IMR-90 (cell line): ENCODE measurements at regions not wholly inside any gene's neighbourhood (a gene's known extent, or its start where the extent isn't known, plus 50 kb on each side); places are given as distances from the start of the nearest gene placed in this dataset.

Experiments used
- ATAC-seq: fragments of 200-7000 bp; cut with Tn5 transposase; 2 replicates; pipeline ENCODE4 v1.9.1; 2020; ENCODE audit warnings: low read depth, mild to moderate bottlenecking, moderate library complexity
- BruUV-seq: library from RNA; stranded (reverse); fragments of 400-500 nt; replicated peaks from 2 replicates; lab custom pipeline; 2021; lab: Mats Ljungman, UMichigan
- CTCF ChIA-PET: fragments of 300-600 bp; formaldehyde crosslinking; extraction: SDS; loops from one replicate; lab custom pipeline; 2021; ENCODE audit warnings: antibody characterized with exemption; lab: Yijun Ruan, JAX
- POLR2A ChIA-PET: fragments of 300-600 bp; sonication (Branson Sonifier 250); formaldehyde crosslinking; loops from one replicate; lab custom pipeline; 2022; ENCODE audit warnings: antibody characterized with exemption; ENCODE audit not compliant: unreplicated experiment; lab: Charles Lee
- DNase-seq: peaks from one replicate; pipeline ENCODE4 v3.0.0; 2013
- H2AFZ ChIP-seq: replicated peaks from 2 replicates; pipeline ENCODE3; 2013; ENCODE audit warnings: low read length, mild to moderate bottlenecking; ENCODE audit not compliant: poor library complexity
- H2AK5ac ChIP-seq: 2 replicates; pipeline ENCODE4 v1.6.1; 2013; ENCODE audit warnings: low read depth, low read length, inconsistent platforms
- H2AK9ac ChIP-seq: replicated peaks from 2 replicates; pipeline ENCODE3; 2013; ENCODE audit warnings: mild to moderate bottlenecking, low read depth, low read length, moderate library complexity; ENCODE audit not compliant: poor library complexity
- H2BK120ac ChIP-seq: 2 replicates; pipeline ENCODE4 v1.6.1; 2013; ENCODE audit warnings: low read depth, low read length, inconsistent platforms
- H2BK15ac ChIP-seq: 3 replicates; pipeline ENCODE4 v1.6.1; 2013; ENCODE audit warnings: low read depth, low read length, inconsistent platforms
- H2BK20ac ChIP-seq: 2 replicates; pipeline ENCODE4 v1.6.1; 2013; ENCODE audit warnings: low read depth, mild to moderate bottlenecking, inconsistent platforms, low read length, moderate library complexity
- H2BK5ac ChIP-seq: 2 replicates; pipeline ENCODE4 v1.6.1; 2013; ENCODE audit warnings: mild to moderate bottlenecking, low read depth, low read length, inconsistent platforms; ENCODE audit not compliant: poor library complexity, severe bottlenecking
- H3K14ac ChIP-seq: replicated peaks from 2 replicates; pipeline ENCODE4 v1.6.1; 2013; ENCODE audit warnings: low read depth, low read length, inconsistent platforms
- H3K18ac ChIP-seq: 2 replicates; pipeline ENCODE4 v1.6.1; 2013; ENCODE audit warnings: low read depth, low read length, control low read depth
- H3K23ac ChIP-seq: 2 replicates; pipeline ENCODE4 v1.6.1; 2013; ENCODE audit warnings: low read depth, low read length, inconsistent platforms
- H3K27ac ChIP-seq: 2 replicates; pipeline ENCODE4 v1.5.1; 2013; ENCODE audit warnings: mild to moderate bottlenecking, control low read depth, low read length; ENCODE audit not compliant: insufficient read depth
- H3K27me3 ChIP-seq: 2 replicates; pipeline ENCODE4 v1.6.1; 2013; ENCODE audit warnings: low read length; ENCODE audit not compliant: control insufficient read depth, insufficient read depth
- H3K36me3 ChIP-seq: 2 replicates; pipeline ENCODE4 v1.6.1; 2013; ENCODE audit warnings: low read length, mixed read lengths; ENCODE audit not compliant: control insufficient read depth, insufficient read depth
- H3K4ac ChIP-seq: 2 replicates; pipeline ENCODE4 v1.6.1; 2013; ENCODE audit warnings: low read depth, low read length, inconsistent platforms
- H3K4me1 ChIP-seq: 2 replicates; pipeline ENCODE4 v1.6.1; 2013; ENCODE audit warnings: low read length, mixed read lengths; ENCODE audit not compliant: control insufficient read depth, insufficient read depth
- H3K4me2 ChIP-seq: 2 replicates; pipeline ENCODE4 v1.6.1; 2013; ENCODE audit warnings: low read depth, mild to moderate bottlenecking, control low read depth, low read length, moderate library complexity
- H3K4me3 ChIP-seq: 2 replicates; pipeline ENCODE4 v1.5.1; 2013; ENCODE audit warnings: low read depth, mild to moderate bottlenecking, control low read depth, low read length, moderate library complexity; ENCODE audit not compliant: insufficient read depth
- H3K56ac ChIP-seq: 2 replicates; pipeline ENCODE4 v1.6.1; 2013; ENCODE audit warnings: low read length, inconsistent platforms; ENCODE audit not compliant: insufficient read depth; ENCODE audit errors: extremely low read depth
- H3K79me1 ChIP-seq, 2 experiments: 2 replicates each; pipeline ENCODE4 v1.6.1; 2013; ENCODE audit warnings: low read length in 2 of 2, inconsistent platforms in 1 of 2, low read depth in 1 of 2
- H3K9ac ChIP-seq: 2 replicates; pipeline ENCODE4 v1.6.1; 2013; ENCODE audit warnings: low read depth, low read length, control low read depth
- H3K9me1 ChIP-seq: 2 replicates; pipeline ENCODE4 v1.6.1; 2013; ENCODE audit warnings: low read length, inconsistent platforms; ENCODE audit not compliant: insufficient read depth
- H3K9me3 ChIP-seq: 2 replicates; pipeline ENCODE4 v1.6.1; 2013; ENCODE audit warnings: low read length; ENCODE audit not compliant: control insufficient read depth, insufficient read depth
- H4K20me1 ChIP-seq: 2 replicates; pipeline ENCODE4 v1.6.1; 2013; ENCODE audit warnings: low read length, inconsistent platforms; ENCODE audit not compliant: insufficient read depth
- H4K5ac ChIP-seq: 2 replicates; pipeline ENCODE4 v1.6.1; 2013; ENCODE audit warnings: mild to moderate bottlenecking, low read depth, low read length, control low read depth
- H4K8ac ChIP-seq, 2 experiments: 2 replicates each; pipeline ENCODE4 v1.6.1; 2013; ENCODE audit warnings: low read depth in 2 of 2, low read length in 2 of 2, control low read depth in 1 of 2, inconsistent platforms in 1 of 2
- H4K91ac ChIP-seq: 2 replicates; pipeline ENCODE4 v1.6.1; 2013; ENCODE audit warnings: low read depth, low read length, inconsistent platforms; ENCODE audit not compliant: insufficient read depth
- ELK1 ChIP-seq: fragments of 150-350 bp; IDR thresholded peaks from 2 replicates; pipeline ENCODE4 v1.6.1; 2016; ENCODE audit warnings: low read depth, mild to moderate bottlenecking, low read length, moderate library complexity, borderline replicate concordance
- MXI1 ChIP-seq: IDR thresholded peaks from 2 replicates; pipeline ENCODE4 v1.6.1; 2012; ENCODE audit warnings: low read depth, mild to moderate bottlenecking, low read length, moderate library complexity, borderline replicate concordance
- NFE2L2 ChIP-seq: fragments of 150-350 bp; IDR thresholded peaks from 2 replicates; pipeline ENCODE4 v1.6.1; 2016; ENCODE audit warnings: low read depth, mild to moderate bottlenecking, low read length
- WGBS, 2 experiments: methylation state at CpG; one replicate each; pipeline versions ENCODE4 v1.1.5 to v1.1.7; 2013; ENCODE audit warnings: missing lambda C conversion rate in 2 of 2; ENCODE audit not compliant: insufficient read length in 1 of 2; ENCODE audit errors: extremely low coverage in 2 of 2; 5-methylcytosine and 5-hydroxymethylcytosine counted together
- dilution Hi-C: fragments of 300-500 bp; cut with HindIII; formaldehyde crosslinking; loops from one replicate; pipeline ENCODE4 v1.14.3; 2018; ENCODE audit warnings: low sequenced_read_pairs; ENCODE audit not compliant: unreplicated experiment
- in situ Hi-C: fragments of 300-500 bp; cut with MboI; formaldehyde crosslinking; loops from 3 replicates; pipeline ENCODE4 v1.14.3; 2019; ENCODE audit warnings: low sequenced_read_pairs, inconsistent platforms, mixed read lengths
- intact Hi-C: fragments of 100-400 bp; cut with micrococcal nuclease; formaldehyde crosslinking; loops from 2 replicates; pipeline ENCODE4 v1.10.0; 2022

- Histone ChIP-seq H3K9me1 (0 out of 2 replicates have a peak, but pooled peaks cover 2% of the 10 kb centered on the region), H2BK120ac (no peak overlapping the region), H3K4ac (no peak overlapping the region), H3K4me1 (no peaks in the 10 kb centered on the region), H4K8ac (no peak overlapping the region), H2AFZ (no peak overlapping the region), H4K5ac (no peak overlapping the region), H2AK5ac (no peak overlapping the region), H2BK15ac (no peak overlapping the region), H3K18ac (no peak overlapping the region), H3K27me3 (no peaks in the 10 kb centered on the region), H3K56ac (no peak overlapping the region), H4K91ac (no peak overlapping the region), H3K36me3 (peaks cover 36% of the 10 kb centered on the region), H3K4me2 (no peak overlapping the region), H2BK20ac (no peak overlapping the region), H3K4me3 (no peak overlapping the region), H2AK9ac (no peak overlapping the region), H3K9me3 (no peaks in the 10 kb centered on the region), H4K20me1 (no peaks in the 10 kb centered on the region), H3K9ac (no peak overlapping the region), H3K79me1 (no peaks in the 10 kb centered on the region), H3K14ac (no peak overlapping the region), H2BK5ac (no peak overlapping the region), H3K23ac (no peak overlapping the region), H3K27ac (no peak overlapping the region)
- ATAC-seq (no peak), DNase-seq (no peak)
- POLR2A ChIA-PET, result no interaction called here
- dilution Hi-C loops, result no loop called here
- intact Hi-C loops, result no loop called here
- CTCF ChIA-PET, result no interaction called here
- BruUV-seq, result no TSS peak
- no peak for TF ChIP-seq ELK1
- no peak for TF ChIP-seq MXI1
- TF ChIP-seq NFE2L2, result no peak
- 93% methylated on average over 2 of the region's 9 CpGs; no CpG with 5 or more reads in 1 of the 2 experiments for WGBS, 2 experiments
- in situ Hi-C loops, result no loop called here
Measured at GRCh38 chr19:5265260-5265659, 75.4 kb downstream of the PTPRS start.
